ENCODE measurements at regions not wholly inside any gene's neighbourhood (a gene's known extent, or its start where the extent isn't known, plus 50 kb on each side); places are given as distances from the start of the nearest gene placed in this dataset.

- no peak for TF ChIP-seq POLR2A (IDR thresholded peaks at IDR 0.05)
- TF ChIP-seq EP300 (IDR thresholded peaks at IDR 0.05), result no peak
- TF ChIP-seq CTCF (IDR thresholded peaks at IDR 0.05), result no peak
These were observed 51.3 kb upstream of the PIK3CG start for GRCh38 chr7:106813705-106814305.

Measured in suprapubic skin (tissue), 3 donors.